ENCODE measurements at regions not wholly inside any gene's neighbourhood (a gene's known extent, or its start where the extent isn't known, plus 50 kb on each side); places are given as distances from the start of the nearest gene placed in this dataset.

DNA sequence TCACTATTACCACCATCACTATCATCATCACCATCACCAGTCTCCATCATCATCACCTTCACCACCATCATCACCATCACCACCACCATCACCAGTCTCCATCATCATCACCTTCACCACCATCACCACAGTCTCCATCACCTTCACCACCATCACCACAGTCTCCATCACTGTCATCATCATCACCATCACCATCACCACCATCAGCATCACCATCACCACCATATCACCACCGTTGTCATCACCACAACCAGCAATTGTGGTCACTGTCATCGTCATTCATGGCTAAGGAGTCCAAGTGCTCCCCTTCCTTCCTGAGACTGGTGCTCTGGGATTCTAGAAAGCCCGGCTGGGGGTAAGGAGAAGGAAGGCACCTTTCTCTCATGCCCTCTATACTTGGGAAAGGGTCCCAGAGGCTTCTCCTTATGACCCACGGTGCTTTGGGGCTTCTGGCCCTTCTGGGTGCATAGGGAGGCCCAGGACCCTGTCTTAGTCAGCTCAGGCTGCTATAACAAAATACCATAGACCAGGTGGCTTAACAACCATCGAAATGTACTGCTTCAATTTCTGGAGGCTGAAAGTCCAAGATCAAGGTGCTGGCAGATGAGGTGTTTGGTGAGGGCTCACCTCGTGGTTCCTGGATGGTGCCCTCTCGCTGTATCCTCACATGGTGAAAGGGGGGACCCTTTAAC is 93.4 kb upstream of the GSE1 start:
- Mint-ChIP-seq H3K36me3 (ENCODE audit: low read depth) (peaks cover 5% of the 10 kb centered on the region), H3K27me3 (ENCODE audit: insufficient read depth) (no peaks in the 10 kb centered on the region), H3K27ac (no peak overlapping the region), H3K4me1 (peaks cover 24% of the 10 kb centered on the region), H3K9me3 (peaks cover 2% of the 10 kb centered on the region), H3K4me3 (no peak overlapping the region)
- H3K4me3 ChIP-seq (ENCODE audit: low read length), result no peak overlapping the region
- H3K9me3 ChIP-seq (ENCODE audit: control insufficient read depth, low read length), result no peaks in the 10 kb centered on the region
- TF ChIP-seq, protein P1, sequence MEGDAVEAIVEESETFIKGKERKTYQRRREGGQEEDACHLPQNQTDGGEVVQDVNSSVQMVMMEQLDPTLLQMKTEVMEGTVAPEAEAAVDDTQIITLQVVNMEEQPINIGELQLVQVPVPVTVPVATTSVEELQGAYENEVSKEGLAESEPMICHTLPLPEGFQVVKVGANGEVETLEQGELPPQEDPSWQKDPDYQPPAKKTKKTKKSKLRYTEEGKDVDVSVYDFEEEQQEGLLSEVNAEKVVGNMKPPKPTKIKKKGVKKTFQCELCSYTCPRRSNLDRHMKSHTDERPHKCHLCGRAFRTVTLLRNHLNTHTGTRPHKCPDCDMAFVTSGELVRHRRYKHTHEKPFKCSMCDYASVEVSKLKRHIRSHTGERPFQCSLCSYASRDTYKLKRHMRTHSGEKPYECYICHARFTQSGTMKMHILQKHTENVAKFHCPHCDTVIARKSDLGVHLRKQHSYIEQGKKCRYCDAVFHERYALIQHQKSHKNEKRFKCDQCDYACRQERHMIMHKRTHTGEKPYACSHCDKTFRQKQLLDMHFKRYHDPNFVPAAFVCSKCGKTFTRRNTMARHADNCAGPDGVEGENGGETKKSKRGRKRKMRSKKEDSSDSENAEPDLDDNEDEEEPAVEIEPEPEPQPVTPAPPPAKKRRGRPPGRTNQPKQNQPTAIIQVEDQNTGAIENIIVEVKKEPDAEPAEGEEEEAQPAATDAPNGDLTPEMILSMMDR (conservative IDR thresholded peaks at IDR 0.05), result no peak
- no peak overlapping the region for H3K27ac ChIP-seq (ENCODE audit: low read depth, low read length)
- H3K27me3 ChIP-seq (ENCODE audit: control insufficient read depth, insufficient read depth, low read length, poor library complexity, severe bottlenecking), result no peaks in the 10 kb centered on the region
- peaks cover 10% of the 10 kb centered on the region for H3K4me1 ChIP-seq (ENCODE audit: control insufficient read depth, insufficient read depth, low read length)
- no peak for DNase-seq
- H3K36me3 ChIP-seq (ENCODE audit: control insufficient read depth, insufficient read depth, low read length), result no peaks in the 10 kb centered on the region
- 86 to 90% methylated on average over 5 to 7 of the region's 7 CpGs for WGBS, 2 experiments (ENCODE audit: insufficient coverage in 1 of 2, insufficient read length in 1 of 2)
- no peak overlapping the region for H3K9ac ChIP-seq (ENCODE audit: extremely low read depth, low read length, poor library complexity, severe bottlenecking)

DNA sequence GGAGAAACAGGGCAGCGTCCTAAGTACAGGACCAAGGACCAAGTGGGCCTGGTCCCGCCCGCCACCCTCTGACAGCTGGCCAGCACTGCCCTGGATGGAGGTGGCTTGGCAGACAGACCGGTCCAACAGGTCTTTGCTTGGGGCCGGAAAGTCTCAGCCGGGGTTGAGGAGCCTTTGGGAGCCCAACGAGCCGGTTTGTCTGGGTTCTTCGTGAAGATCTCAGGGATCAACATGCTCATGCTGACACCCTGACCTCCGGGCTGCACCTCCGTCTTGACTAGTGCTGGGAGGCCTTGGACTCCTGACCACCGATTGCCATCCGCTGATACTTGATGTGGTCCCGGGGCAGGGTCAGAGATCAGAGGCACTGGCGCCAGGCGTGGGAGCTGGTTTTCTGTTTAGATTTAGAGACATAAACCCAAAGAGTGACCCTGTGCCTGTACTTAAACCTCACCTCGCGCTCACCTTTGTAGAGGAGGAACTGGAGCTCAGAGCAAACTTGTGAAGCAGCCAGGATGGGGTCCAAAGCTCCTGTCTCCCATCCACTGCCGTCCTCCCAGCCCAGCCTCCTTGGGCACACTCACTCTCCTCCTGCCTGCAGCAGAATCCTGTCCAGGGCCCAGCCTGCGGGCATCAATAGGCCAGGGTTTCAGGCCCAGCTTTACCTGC is 92.1 kb upstream of the GSE1 start:
- Histone ChIP-seq H3K27me3 (ENCODE audit: control insufficient read depth, insufficient read depth, low read length, poor library complexity, severe bottlenecking) (no peaks in the 10 kb centered on the region), H3K36me3 (ENCODE audit: control insufficient read depth, insufficient read depth, low read length) (no peaks in the 10 kb centered on the region), H3K9ac (ENCODE audit: extremely low read depth, low read length, poor library complexity, severe bottlenecking) (no peak overlapping the region), H3K9me3 (ENCODE audit: control insufficient read depth, low read length) (no peaks in the 10 kb centered on the region), H3K4me1 (ENCODE audit: control insufficient read depth, insufficient read depth, low read length) (peaks cover 12% of the 10 kb centered on the region), H3K27ac (ENCODE audit: low read depth, low read length) (no peak overlapping the region), H3K4me3 (ENCODE audit: low read length) (no peak overlapping the region)
- Mint-ChIP-seq H3K27ac (no peak overlapping the region), H3K27me3 (ENCODE audit: insufficient read depth) (no peaks in the 10 kb centered on the region), H3K36me3 (ENCODE audit: low read depth) (peaks cover 5% of the 10 kb centered on the region), H3K4me1 (peaks cover 16% of the 10 kb centered on the region), H3K4me3 (no peak overlapping the region), H3K9me3 (peaks cover 2% of the 10 kb centered on the region)
- DNase-seq, result no peak
- 92 to 97% methylated on average over 18 to 20 of the region's 20 CpGs for WGBS, 2 experiments (ENCODE audit: insufficient coverage in 1 of 2, insufficient read length in 1 of 2)
- TF ChIP-seq, protein P1 (conservative IDR thresholded peaks at IDR 0.05), result no peak

DNA sequence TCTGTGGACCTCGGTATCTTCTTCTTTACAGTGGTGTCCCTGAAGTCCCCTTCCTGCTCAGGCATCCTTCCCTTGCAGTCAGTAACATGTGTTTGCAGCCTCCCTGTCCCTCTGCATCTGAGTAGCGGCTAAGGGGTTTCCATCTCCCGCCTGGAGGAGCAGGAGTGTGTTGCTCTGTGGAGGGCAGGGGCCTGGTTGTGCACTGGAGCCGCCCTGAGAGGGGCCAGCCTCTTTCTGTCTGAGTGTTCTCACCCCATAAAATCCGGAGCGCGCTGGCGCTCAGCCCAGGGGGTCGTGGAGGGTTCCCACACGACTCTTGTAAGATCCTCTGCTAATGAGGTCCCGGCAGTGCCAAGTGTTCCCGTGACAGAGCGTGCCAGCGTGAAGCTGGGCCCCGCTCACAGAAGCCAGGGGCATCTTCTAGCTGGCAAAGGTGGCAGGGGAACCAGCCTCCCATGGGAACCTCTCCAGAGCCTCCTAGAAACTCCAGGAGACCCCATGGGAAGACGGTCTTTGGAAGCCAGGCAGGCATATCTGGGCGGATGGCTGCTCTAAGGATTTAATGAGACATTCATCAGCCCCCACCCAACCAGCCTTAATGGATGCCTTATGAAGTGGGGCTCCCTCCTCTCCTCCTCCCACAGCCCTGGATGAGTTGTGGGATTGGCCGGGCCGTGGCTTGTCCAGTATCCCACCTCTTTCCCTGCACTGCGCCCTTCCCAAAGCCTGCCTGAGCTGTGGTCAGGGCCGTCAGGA is 91.4 kb upstream of the GSE1 start:
- H3K27ac Mint-ChIP-seq, result no peak overlapping the region
- H3K27me3 Mint-ChIP-seq (ENCODE audit: insufficient read depth), result no peaks in the 10 kb centered on the region
- H3K4me1 Mint-ChIP-seq, result peaks cover 14% of the 10 kb centered on the region
- no peak overlapping the region for H3K4me3 Mint-ChIP-seq
- 88 to 92% methylated on average over 10 to 21 of the region's 21 CpGs for WGBS, 2 experiments (ENCODE audit: insufficient coverage in 1 of 2, insufficient read length in 1 of 2)
- no peak for DNase-seq
- Histone ChIP-seq H3K4me1 (ENCODE audit: control insufficient read depth, insufficient read depth, low read length) (peaks cover 12% of the 10 kb centered on the region), H3K4me3 (ENCODE audit: low read length) (no peak overlapping the region), H3K36me3 (ENCODE audit: control insufficient read depth, insufficient read depth, low read length) (no peaks in the 10 kb centered on the region), H3K9ac (ENCODE audit: extremely low read depth, low read length, poor library complexity, severe bottlenecking) (no peak overlapping the region), H3K27ac (ENCODE audit: low read depth, low read length) (no peak overlapping the region), H3K27me3 (ENCODE audit: control insufficient read depth, insufficient read depth, low read length, poor library complexity, severe bottlenecking) (no peaks in the 10 kb centered on the region), H3K9me3 (ENCODE audit: control insufficient read depth, low read length) (no peaks in the 10 kb centered on the region)
- peaks cover 5% of the 10 kb centered on the region for H3K36me3 Mint-ChIP-seq (ENCODE audit: low read depth)
- H3K9me3 Mint-ChIP-seq, result peaks cover 2% of the 10 kb centered on the region
- TF ChIP-seq, protein P1 (conservative IDR thresholded peaks at IDR 0.05), result no peak

All from endodermal cell (in vitro differentiated cells).